ENCODE measurements at regions not wholly inside any gene's neighbourhood (a gene's known extent, or its start where the extent isn't known, plus 50 kb on each side); places are given as distances from the start of the nearest gene placed in this dataset.

DNA sequence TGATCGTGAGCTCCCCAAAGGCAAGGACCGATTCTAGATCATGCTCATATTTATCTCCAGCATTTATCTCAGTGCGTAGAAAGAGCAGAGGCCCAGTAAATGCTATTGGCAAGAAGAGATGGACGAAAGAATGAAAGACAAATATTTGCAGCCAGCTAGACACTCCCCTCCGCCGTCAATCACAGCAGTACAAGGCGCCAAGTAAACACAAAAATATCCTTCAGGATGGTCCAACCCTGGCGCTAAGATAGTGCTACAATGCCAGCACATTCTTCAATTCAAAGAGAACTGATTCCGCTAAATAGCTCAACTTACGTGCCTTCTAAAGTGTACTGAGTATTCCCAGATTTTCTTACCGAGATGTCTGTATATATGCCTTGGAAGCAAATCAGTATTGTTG lies 114.5 kb downstream of the DDX53 start:
- H3K4me3 ChIP-seq (replicated peaks in 1 of 2; ENCODE audit: low read depth in 2 of 2, low read length in 2 of 2) = no peak overlapping the region
- no peak for DNase-seq (ENCODE audit: low read depth in 2 of 2)
- TF ChIP-seq, protein P1, sequence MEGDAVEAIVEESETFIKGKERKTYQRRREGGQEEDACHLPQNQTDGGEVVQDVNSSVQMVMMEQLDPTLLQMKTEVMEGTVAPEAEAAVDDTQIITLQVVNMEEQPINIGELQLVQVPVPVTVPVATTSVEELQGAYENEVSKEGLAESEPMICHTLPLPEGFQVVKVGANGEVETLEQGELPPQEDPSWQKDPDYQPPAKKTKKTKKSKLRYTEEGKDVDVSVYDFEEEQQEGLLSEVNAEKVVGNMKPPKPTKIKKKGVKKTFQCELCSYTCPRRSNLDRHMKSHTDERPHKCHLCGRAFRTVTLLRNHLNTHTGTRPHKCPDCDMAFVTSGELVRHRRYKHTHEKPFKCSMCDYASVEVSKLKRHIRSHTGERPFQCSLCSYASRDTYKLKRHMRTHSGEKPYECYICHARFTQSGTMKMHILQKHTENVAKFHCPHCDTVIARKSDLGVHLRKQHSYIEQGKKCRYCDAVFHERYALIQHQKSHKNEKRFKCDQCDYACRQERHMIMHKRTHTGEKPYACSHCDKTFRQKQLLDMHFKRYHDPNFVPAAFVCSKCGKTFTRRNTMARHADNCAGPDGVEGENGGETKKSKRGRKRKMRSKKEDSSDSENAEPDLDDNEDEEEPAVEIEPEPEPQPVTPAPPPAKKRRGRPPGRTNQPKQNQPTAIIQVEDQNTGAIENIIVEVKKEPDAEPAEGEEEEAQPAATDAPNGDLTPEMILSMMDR (IDR thresholded peaks at IDR 0.05; ENCODE audit: low read depth, low read length) = no peak

DNA sequence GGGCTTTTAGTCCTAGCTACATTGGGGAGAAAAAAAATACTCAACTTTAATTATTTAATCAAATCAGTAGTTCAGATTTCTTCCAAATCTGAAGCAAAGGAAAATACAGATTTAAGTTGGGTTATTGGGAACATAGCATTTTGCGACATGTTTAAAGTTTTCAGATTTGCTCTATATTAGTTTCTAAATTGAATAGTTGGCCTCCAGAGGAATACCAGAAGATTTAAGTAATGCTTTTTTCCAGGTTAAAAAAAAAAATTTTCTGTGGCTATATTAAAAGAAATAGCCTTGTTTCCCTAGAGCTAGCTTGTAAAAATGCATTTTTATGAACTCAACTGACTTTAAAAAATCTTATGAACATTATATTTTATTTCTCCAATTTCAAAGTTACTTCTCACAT lies 115.9 kb downstream of the DDX53 start:
- DNase-seq (ENCODE audit: low read depth in 2 of 2) = no peak
- TF ChIP-seq, protein P1 (IDR thresholded peaks at IDR 0.05; ENCODE audit: low read depth, low read length) = no peak
- no peak overlapping the region for H3K4me3 ChIP-seq (replicated peaks in 1 of 2; ENCODE audit: low read depth in 2 of 2, low read length in 2 of 2)

DNA sequence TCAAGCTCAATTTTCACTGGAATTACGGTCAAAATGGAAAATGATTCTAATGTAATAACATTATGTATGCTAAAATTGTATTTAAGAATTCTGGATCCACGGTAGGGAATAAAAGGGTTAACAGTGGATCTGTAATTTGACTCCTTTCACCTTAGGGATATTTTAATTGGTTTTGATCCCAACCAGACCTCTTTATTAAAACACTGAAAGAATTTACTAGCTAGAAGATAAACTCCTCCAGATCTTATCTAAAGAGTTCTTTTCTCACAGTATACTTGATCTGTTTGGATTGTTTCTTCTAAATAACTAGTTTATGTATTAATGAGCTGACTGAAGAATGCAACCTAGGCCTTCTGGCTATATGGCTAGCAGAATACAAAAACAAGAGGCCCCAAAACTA lies 118.4 kb downstream of the DDX53 start:
- TF ChIP-seq, protein P1 (IDR thresholded peaks at IDR 0.05; ENCODE audit: low read depth, low read length) = no peak
- H3K4me3 ChIP-seq (replicated peaks in 1 of 2; ENCODE audit: low read depth in 2 of 2, low read length in 2 of 2) = no peak overlapping the region
- no peak for DNase-seq (ENCODE audit: low read depth in 2 of 2)

DNA sequence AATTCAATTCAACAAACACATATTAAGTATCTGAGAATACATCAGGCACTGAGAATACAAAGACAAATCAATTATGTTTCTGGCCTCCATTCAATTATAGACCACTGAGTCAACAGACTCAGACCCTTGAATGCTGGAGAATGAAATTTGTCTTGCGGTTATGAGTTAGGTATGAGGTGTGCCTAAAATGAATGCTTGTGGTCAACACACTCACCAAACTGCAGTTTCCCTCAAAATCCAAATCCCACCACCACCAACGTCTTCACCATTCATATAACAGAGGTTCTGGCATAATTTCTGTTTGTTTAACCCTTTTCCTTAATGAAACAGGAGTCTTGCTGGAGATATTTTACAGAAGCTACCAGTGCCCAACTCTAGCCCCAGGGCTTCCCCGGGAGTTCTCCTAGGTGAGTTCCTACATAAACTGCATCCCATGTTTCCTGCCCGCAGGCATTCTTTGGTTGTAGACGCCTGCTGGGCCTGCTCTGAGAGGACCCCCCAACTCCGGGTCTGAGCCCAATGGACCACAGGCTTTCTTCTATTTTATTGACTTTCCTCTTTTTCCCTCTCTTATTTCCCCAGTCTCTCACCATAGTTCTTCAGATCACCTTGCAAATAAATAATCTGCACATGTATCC lies 119.2 kb downstream of the DDX53 start:
- no peak for DNase-seq (ENCODE audit: low read depth in 2 of 2)
- TF ChIP-seq, protein P1 (IDR thresholded peaks at IDR 0.05; ENCODE audit: low read depth, low read length) = no peak
- no peak overlapping the region for H3K4me3 ChIP-seq (replicated peaks in 1 of 2; ENCODE audit: low read depth in 2 of 2, low read length in 2 of 2)

DNA sequence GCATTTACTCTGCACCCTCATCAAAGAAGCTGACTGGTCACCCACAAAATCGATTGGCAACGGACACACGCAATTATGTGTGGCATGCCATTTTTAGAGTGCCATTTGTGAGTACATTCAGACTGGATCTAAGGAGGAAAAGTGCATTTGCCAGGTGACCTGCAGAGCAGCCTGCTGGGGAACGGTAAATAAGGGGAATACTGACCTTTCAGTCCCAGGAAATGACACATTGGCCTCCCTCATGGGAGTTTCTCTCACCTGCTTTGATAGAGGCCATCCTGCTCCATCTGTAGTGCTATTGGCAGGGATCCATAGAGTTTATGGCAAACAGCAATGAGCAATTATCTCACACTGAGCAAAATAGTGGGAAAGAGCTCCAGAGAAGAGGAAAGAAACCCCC lies 127.8 kb downstream of the DDX53 start:
- TF ChIP-seq, protein P1 (IDR thresholded peaks at IDR 0.05; ENCODE audit: low read depth, low read length) = no peak

DNA sequence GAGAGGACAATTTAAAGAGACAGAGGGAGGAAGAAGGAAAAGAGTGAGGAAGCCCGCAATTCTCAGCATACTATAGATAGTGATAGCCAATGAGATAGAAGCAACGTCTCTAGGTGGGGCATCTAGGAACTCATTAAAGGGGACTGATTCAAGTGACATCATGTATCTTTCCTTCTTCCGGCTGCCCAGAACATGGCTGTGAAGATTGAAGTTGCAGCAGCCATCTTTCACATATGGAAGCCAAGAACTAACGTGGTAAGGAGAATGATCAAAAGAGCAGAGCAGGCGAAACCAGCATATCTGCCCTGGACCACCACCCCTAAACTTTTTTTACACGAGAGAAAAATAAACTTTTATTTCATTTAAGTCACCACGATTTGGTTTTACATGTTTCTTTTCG lies 133.8 kb downstream of the DDX53 start:
- TF ChIP-seq, protein P1 (IDR thresholded peaks at IDR 0.05; ENCODE audit: low read depth, low read length) = no peak
- no peak overlapping the region for H3K4me3 ChIP-seq (replicated peaks in 1 of 2; ENCODE audit: low read depth in 2 of 2, low read length in 2 of 2)
- DNase-seq (ENCODE audit: low read depth in 2 of 2) = no peak

More for the DNA sequence above, 127.8 kb downstream of the DDX53 start:
- DNase-seq (ENCODE audit: low read depth in 2 of 2) = no peak
- no peak overlapping the region for H3K4me3 ChIP-seq (replicated peaks in 1 of 2; ENCODE audit: low read depth in 2 of 2, low read length in 2 of 2)

DNA sequence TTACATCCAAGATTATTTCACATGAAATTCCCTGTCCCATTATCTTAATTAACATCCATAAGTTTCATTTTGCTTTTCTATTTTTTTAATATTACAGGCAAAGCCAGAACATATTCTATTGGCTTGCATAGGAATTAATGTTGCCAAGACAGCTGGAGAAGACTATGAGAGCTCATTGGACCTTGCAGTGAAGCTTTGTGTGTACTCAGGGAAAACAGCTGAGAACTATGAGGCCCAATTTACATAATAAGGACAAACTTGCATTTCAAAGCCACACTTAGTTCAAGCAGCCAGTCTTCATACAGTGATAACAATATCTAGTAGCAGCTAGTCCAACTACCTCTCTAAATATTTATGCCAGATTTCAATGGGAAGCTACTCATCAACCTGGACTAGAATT lies 134.4 kb downstream of the DDX53 start:
- no peak overlapping the region for H3K4me3 ChIP-seq (replicated peaks in 1 of 2; ENCODE audit: low read depth in 2 of 2, low read length in 2 of 2)
- DNase-seq (ENCODE audit: low read depth in 2 of 2) = no peak
- TF ChIP-seq, protein P1 (IDR thresholded peaks at IDR 0.05; ENCODE audit: low read depth, low read length) = no peak

All from cardiac fibroblast (primary cell).